Suppressor macrophage treated with lipopolysaccharide for 4 hours (primary cell): ENCODE measurements at regions not wholly inside any gene's neighbourhood (a gene's known extent, or its start where the extent isn't known, plus 50 kb on each side); places are given as distances from the start of the nearest gene placed in this dataset.
"Not testable (repeated sequence)": the region's sequence is repeated elsewhere in the genome, so short reads cannot be mapped to it uniquely, and the experiment has no call there.

ENCODE experiments used
- DNase-seq: peaks from one replicate; pipeline ENCODE4 v3.0.0-alpha.2; 2020

GRCh38 chr1:118290571-118290970 is 105.5 kb upstream of the SPAG17 start:
- no peak for DNase-seq

- no peak for DNase-seq
Measured at GRCh38 chr1:118290046-118290445, 105.0 kb upstream of the SPAG17 start.

- DNase-seq: not testable (repeated sequence)
Measured at GRCh38 chr1:118280656-118281055, 95.6 kb upstream of the SPAG17 start.

- no peak for DNase-seq
Measured at GRCh38 chr1:118275472-118276115, 90.6 kb upstream of the SPAG17 start.

GRCh38 chr1:118272884-118273283 is 87.9 kb upstream of the SPAG17 start:
- no peak for DNase-seq

GRCh38 chr1:118271883-118272282 is 86.9 kb upstream of the SPAG17 start:
- no peak for DNase-seq

GRCh38 chr1:118269598-118269997 is 84.6 kb upstream of the SPAG17 start:
- DNase-seq: no peak

GRCh38 chr1:118266436-118266835 is 81.4 kb upstream of the SPAG17 start:
- DNase-seq: no peak

- DNase-seq: no peak
Measured at GRCh38 chr1:118264343-118264742, 79.3 kb upstream of the SPAG17 start.

GRCh38 chr1:118262865-118263264 is 77.8 kb upstream of the SPAG17 start:
- DNase-seq: no peak

- no peak for DNase-seq
Measured at GRCh38 chr1:118258975-118259374, 73.9 kb upstream of the SPAG17 start.

GRCh38 chr1:118257946-118258345 is 72.9 kb upstream of the SPAG17 start:
- no peak for DNase-seq

GRCh38 chr1:118254491-118255425 is 69.7 kb upstream of the SPAG17 start:
- DNase-seq: no peak

GRCh38 chr1:118254001-118254400 is 69.0 kb upstream of the SPAG17 start:
- no peak for DNase-seq

GRCh38 chr1:118253053-118253915 is 68.3 kb upstream of the SPAG17 start:
- DNase-seq: no peak

GRCh38 chr1:118252624-118253023 is 67.6 kb upstream of the SPAG17 start:
- DNase-seq: no peak

GRCh38 chr1:118250232-118250631 is 65.2 kb upstream of the SPAG17 start:
- no peak for DNase-seq

GRCh38 chr1:118249641-118250040 is 64.6 kb upstream of the SPAG17 start:
- no peak for DNase-seq

- no peak for DNase-seq
Measured at GRCh38 chr1:118247593-118247992, 62.6 kb upstream of the SPAG17 start.

- DNase-seq: no peak
Measured at GRCh38 chr1:118246646-118247045, 61.6 kb upstream of the SPAG17 start.

GRCh38 chr1:118244194-118244593 is 59.2 kb upstream of the SPAG17 start:
- no peak for DNase-seq

- no peak for DNase-seq
Measured at GRCh38 chr1:118243269-118243668, 58.2 kb upstream of the SPAG17 start.
